Endothelial cell of umbilical vein (primary cell): ENCODE measurements at regions not wholly inside any gene's neighbourhood (a gene's known extent, or its start where the extent isn't known, plus 50 kb on each side); places are given as distances from the start of the nearest gene placed in this dataset.

Source experiments
- BruUV-seq: library from RNA; stranded (reverse); fragments of 400-500 nt; replicated peaks from 2 replicates; lab custom pipeline; 2021; lab: Mats Ljungman, UMichigan
- CTCF ChIA-PET: fragments of 300-600, 350-600 bp; sonication (Branson Sonifier 250); formaldehyde crosslinking; loops from one replicate; lab custom pipeline; 2021; ENCODE audit warnings: antibody characterized with exemption, inconsistent platforms; lab: Charles Lee
- POLR2A ChIA-PET: fragments of 300-600, 350-600 bp; sonication (Branson Sonifier 250); formaldehyde crosslinking; loops from one replicate; lab custom pipeline; 2021; ENCODE audit warnings: antibody characterized with exemption, inconsistent platforms; lab: Charles Lee
- DNase-seq: peaks from one replicate; pipeline ENCODE4 v3.0.0-alpha.2; 2011; ENCODE audit warnings: low read depth, low spot score
- FAIRE-seq: peaks from 2 replicates; lab custom pipeline; 2011; peaks lifted over from hg19 to GRCh38; lab: Jason Lieb, UNC
- H2AFZ ChIP-seq: 2 replicates; pipeline ENCODE4 v1.6.0; 2012; ENCODE audit warnings: low read depth, low read length, control low read depth, inconsistent platforms
- H3K27ac ChIP-seq: 2 replicates; pipeline ENCODE4 v1.5.1; 2011; ENCODE audit warnings: low read depth, mild to moderate bottlenecking, control low read depth, low read length, moderate library complexity; ENCODE audit not compliant: insufficient read depth
- H3K27me3 ChIP-seq, 2 experiments: 2 replicates each; pipeline versions ENCODE4 v1.6.0 to v1.6.1; 2011; ENCODE audit warnings: low read length in 2 of 2, mixed read lengths in 1 of 2; ENCODE audit not compliant: control insufficient read depth in 2 of 2, insufficient read depth in 2 of 2
- H3K36me3 ChIP-seq, 2 experiments: 2 replicates in 1 of 2; 3 replicates in 1 of 2; pipeline ENCODE4 v1.5.1; 2011; ENCODE audit warnings: low read length in 2 of 2, mild to moderate bottlenecking in 1 of 2, moderate library complexity in 1 of 2; ENCODE audit not compliant: control insufficient read depth in 2 of 2, insufficient read depth in 2 of 2; ENCODE audit errors: extremely low read depth in 1 of 2
- H3K4me1 ChIP-seq: 3 replicates; pipeline ENCODE4 v1.5.1; 2011; ENCODE audit warnings: mild to moderate bottlenecking, low read length; ENCODE audit not compliant: control insufficient read depth, insufficient read depth; ENCODE audit errors: extremely low read depth
- H3K4me2 ChIP-seq: 2 replicates; pipeline ENCODE4 v1.6.1; 2011; ENCODE audit warnings: low read length, control low read depth, mixed read lengths; ENCODE audit not compliant: insufficient read depth
- H3K4me3 ChIP-seq, 3 experiments: fragments of 200-600 bp in 1 of 3; sonication (generic), shearing (Covaris generic) in 1 of 3; replicated peaks in 1 of 3; 2 replicates each; pipeline ENCODE4 v1.5.1; 2011 to 2016; ENCODE audit warnings: control low read depth in 3 of 3, low read length in 3 of 3, mild to moderate bottlenecking in 2 of 3, inconsistent platforms in 1 of 3, low read depth in 1 of 3, moderate library complexity in 1 of 3; ENCODE audit not compliant: insufficient read depth in 1 of 3
- H3K79me2 ChIP-seq: 2 replicates; pipeline ENCODE4 v1.6.0; 2012; ENCODE audit warnings: low read length, inconsistent platforms; ENCODE audit not compliant: control insufficient read depth, insufficient read depth
- H3K9ac ChIP-seq: replicated peaks from 2 replicates; pipeline ENCODE3; 2011; ENCODE audit warnings: low read length, control low read depth; ENCODE audit not compliant: insufficient read depth; ENCODE audit errors: extremely low read depth
- H3K9me1 ChIP-seq: replicated peaks from 3 replicates; pipeline ENCODE4 v1.6.0; 2011; ENCODE audit warnings: mild to moderate bottlenecking, low read length; ENCODE audit not compliant: control insufficient read depth, insufficient read depth; ENCODE audit errors: extremely low read depth
- H3K9me3 ChIP-seq: replicated peaks from 2 replicates; pipeline ENCODE4 v1.5.1; 2012; ENCODE audit warnings: low read length, inconsistent platforms; ENCODE audit not compliant: control insufficient read depth, insufficient read depth
- H4K20me1 ChIP-seq: replicated peaks from 2 replicates; pipeline ENCODE3; 2011; ENCODE audit warnings: mild to moderate bottlenecking, low read length; ENCODE audit not compliant: control insufficient read depth, insufficient read depth; ENCODE audit errors: extremely low read depth
- EZH2 ChIP-seq: IDR thresholded peaks from 2 replicates; pipeline ENCODE4 v1.6.1; 2012; ENCODE audit warnings: borderline replicate concordance, low read depth, mild to moderate bottlenecking, moderate library complexity, low read length, inconsistent platforms; ENCODE audit not compliant: severe bottlenecking
- FOS ChIP-seq: IDR thresholded peaks from 2 replicates; pipeline ENCODE4 v1.6.1; 2011; ENCODE audit warnings: mild to moderate bottlenecking, low read length, moderate library complexity, borderline replicate concordance; ENCODE audit not compliant: insufficient read depth
- GATA2 ChIP-seq: IDR thresholded peaks from 2 replicates; pipeline ENCODE4 v1.7.0; 2011; ENCODE audit warnings: low read depth, mild to moderate bottlenecking, moderate library complexity, mixed read lengths, low read length; ENCODE audit not compliant: insufficient read length, insufficient read depth
- JUN ChIP-seq: IDR thresholded peaks from 2 replicates; pipeline ENCODE4 v1.6.1; 2011; ENCODE audit warnings: borderline replicate concordance, low read depth; ENCODE audit not compliant: insufficient read length, insufficient read depth
- MYC ChIP-seq: IDR thresholded peaks from one replicate; pipeline ENCODE4 v1.6.1; 2011; ENCODE audit warnings: mild to moderate bottlenecking, low read depth, low read length
- POLR2A ChIP-seq: IDR thresholded peaks from 2 replicates; pipeline ENCODE4 v1.6.1; 2012; ENCODE audit warnings: low read depth, mild to moderate bottlenecking, control low read depth, low read length
- POLR2AphosphoS5 ChIP-seq: IDR thresholded peaks from 2 replicates; pipeline ENCODE4 v1.6.1; 2012; ENCODE audit warnings: low read depth, mild to moderate bottlenecking, control low read depth, low read length, moderate library complexity; ENCODE audit not compliant: insufficient read depth
- dilution Hi-C: fragments of 300-500 bp; cut with MboI; formaldehyde crosslinking; loops from one replicate; pipeline ENCODE4 v1.15.0; 2019; ENCODE audit warnings: low sequenced_read_pairs; ENCODE audit not compliant: extremely low pct_ligation_motif_present
- intact Hi-C: fragments of 100-400 bp; cut with micrococcal nuclease; formaldehyde crosslinking; loops from one replicate; pipeline ENCODE4 v1.10.0; 2022
- TF ChIP-seq, protein P1 (sequence below): IDR thresholded peaks from 2 replicates; pipeline ENCODE4 v1.6.1; 2011; ENCODE audit not compliant: insufficient read depth, insufficient read length
- TF ChIP-seq, protein P2 (sequence below), 2 donors: IDR thresholded peaks; 1 replicate in 1 of 2; 2 replicates in 1 of 2; pipeline ENCODE4 v1.5.1; 2011; ENCODE audit warnings: low read length in 2 of 2, mild to moderate bottlenecking in 2 of 2, moderate library complexity in 2 of 2, control low read depth in 1 of 2, inconsistent platforms in 1 of 2, low read depth in 1 of 2; ENCODE audit not compliant: insufficient read depth in 1 of 2; ENCODE audit errors: extremely low read depth in 1 of 2

DNA sequence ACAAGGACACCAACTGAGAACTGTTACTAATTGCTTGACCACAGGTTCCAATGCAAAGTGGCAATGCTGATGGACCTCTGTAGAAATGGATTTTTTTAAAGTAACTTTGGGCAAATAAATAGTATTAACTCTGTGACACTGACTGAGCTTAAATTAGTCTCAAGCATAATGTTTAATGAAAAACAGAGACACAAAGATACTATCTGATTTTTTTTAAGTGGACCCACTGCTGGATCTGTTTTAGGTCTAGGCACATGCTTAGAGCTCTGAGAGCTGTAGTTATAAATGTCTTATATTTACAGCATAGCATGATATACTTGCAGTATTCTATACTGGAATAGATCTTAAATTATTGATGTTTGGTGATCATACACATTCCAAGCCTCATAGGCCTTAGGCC, 481.6 kb upstream of the LRRC7 start:
- no peak overlapping the region for H3K27ac ChIP-seq
- H3K9ac ChIP-seq: no peak overlapping the region
- POLR2A ChIA-PET: no interaction called here
- TF ChIP-seq MYC (no peak), GATA2 (no peak), EZH2 (no peak), POLR2A (no peak), FOS (no peak), JUN (no peak), POLR2AphosphoS5 (no peak)
- TF ChIP-seq, protein P1, sequence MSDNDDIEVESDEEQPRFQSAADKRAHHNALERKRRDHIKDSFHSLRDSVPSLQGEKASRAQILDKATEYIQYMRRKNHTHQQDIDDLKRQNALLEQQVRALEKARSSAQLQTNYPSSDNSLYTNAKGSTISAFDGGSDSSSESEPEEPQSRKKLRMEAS: no peak
- TF ChIP-seq, protein P2, sequence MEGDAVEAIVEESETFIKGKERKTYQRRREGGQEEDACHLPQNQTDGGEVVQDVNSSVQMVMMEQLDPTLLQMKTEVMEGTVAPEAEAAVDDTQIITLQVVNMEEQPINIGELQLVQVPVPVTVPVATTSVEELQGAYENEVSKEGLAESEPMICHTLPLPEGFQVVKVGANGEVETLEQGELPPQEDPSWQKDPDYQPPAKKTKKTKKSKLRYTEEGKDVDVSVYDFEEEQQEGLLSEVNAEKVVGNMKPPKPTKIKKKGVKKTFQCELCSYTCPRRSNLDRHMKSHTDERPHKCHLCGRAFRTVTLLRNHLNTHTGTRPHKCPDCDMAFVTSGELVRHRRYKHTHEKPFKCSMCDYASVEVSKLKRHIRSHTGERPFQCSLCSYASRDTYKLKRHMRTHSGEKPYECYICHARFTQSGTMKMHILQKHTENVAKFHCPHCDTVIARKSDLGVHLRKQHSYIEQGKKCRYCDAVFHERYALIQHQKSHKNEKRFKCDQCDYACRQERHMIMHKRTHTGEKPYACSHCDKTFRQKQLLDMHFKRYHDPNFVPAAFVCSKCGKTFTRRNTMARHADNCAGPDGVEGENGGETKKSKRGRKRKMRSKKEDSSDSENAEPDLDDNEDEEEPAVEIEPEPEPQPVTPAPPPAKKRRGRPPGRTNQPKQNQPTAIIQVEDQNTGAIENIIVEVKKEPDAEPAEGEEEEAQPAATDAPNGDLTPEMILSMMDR (IDR thresholded peaks at IDR 0.05; ENCODE audit: extremely low read depth in 1 of 2, insufficient read depth in 1 of 2, low read depth in 1 of 2, low read length in 2 of 2): no peak
- no peaks in the 10 kb centered on the region for H3K79me2 ChIP-seq
- H3K27me3 ChIP-seq: no peaks in the 10 kb centered on the region
- CTCF ChIA-PET: no interaction called here
- no peaks in the 10 kb centered on the region for H3K9me1 ChIP-seq
- no peaks in the 10 kb centered on the region for H3K9me3 ChIP-seq
- no peaks in the 10 kb centered on the region for H4K20me1 ChIP-seq
- intact Hi-C loops: no loop called here
- no peak overlapping the region for H3K4me2 ChIP-seq
- H3K4me3 ChIP-seq: no peak overlapping the region
- no peak overlapping the region for H2AFZ ChIP-seq
- FAIRE-seq (no peak), DNase-seq (no peak)
- BruUV-seq: no TSS peak
- dilution Hi-C loops: no loop called here
- H3K4me1 ChIP-seq: no peaks in the 10 kb centered on the region
- H3K36me3 ChIP-seq: no peaks in the 10 kb centered on the region
